HG03060 (cell line): ENCODE measurements at regions not wholly inside any gene's neighbourhood (a gene's known extent, or its start where the extent isn't known, plus 50 kb on each side); places are given as distances from the start of the nearest gene placed in this dataset.
"Not testable (repeated sequence)": the region's sequence is repeated elsewhere in the genome, so short reads cannot be mapped to it uniquely, and the experiment has no call there.

ENCODE experiments used
- ATAC-seq: cut with Tn5 transposase; IDR thresholded peaks from one replicate; pipeline ENCODE4 v1.9.1; 2021; ENCODE audit warnings: low read depth, moderate number of reproducible peaks; ENCODE audit not compliant: unreplicated experiment

DNA sequence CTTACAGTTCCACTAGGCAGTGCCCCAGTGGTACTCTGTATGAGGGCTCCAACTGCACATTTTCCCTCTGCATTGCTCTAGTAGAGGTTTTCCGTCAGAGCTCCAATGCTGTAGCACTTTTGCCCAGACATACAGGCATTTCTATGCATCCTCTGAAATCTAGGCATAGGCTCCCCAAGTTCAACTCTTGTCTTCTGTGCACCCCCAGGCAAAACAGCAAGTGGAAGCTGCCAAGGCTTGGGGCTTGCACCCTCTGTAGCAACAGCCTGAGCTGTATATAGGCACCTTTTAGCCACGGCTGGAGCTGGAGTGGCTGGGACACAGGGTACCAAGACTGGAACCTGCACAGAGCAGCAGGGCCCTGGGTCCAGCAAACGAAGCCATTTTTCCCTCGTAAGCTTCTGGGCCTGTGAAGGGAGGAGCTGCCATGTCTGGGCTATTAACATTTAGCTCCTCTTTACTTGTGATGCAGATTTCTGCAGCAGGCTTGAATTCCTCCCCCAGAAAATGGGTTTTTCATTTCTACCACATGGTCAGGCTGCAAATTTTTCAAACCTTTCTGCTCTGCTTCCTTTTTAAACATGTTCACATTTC lies 596.2 kb upstream of the ADGRB3 start:
- no peak for ATAC-seq

DNA sequence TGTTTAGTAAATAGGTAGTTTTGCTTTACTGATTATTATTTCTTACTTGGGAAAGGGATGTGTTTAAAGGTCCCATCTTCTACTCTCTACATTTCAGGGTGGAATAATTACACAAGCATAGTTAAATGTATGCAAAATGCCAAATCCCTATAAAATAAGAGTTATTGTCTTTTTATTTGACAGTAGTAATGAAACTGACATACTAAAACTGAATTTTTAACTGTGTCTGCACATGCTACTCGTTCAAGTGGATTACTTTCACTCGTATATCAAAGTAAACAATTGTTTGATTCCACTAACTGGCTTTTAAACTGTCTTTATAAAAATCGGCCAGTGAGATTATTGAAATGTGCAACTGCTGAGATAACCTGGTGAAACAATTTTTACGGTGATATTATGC lies 602.9 kb upstream of the ADGRB3 start:
- no peak for ATAC-seq

- ATAC-seq: no peak
Measured at GRCh38 chr6:68031054-68031453, 604.0 kb upstream of the ADGRB3 start.

GRCh38 chr6:68026483-68026882 lies 608.6 kb upstream of the ADGRB3 start:
- ATAC-seq: no peak

DNA sequence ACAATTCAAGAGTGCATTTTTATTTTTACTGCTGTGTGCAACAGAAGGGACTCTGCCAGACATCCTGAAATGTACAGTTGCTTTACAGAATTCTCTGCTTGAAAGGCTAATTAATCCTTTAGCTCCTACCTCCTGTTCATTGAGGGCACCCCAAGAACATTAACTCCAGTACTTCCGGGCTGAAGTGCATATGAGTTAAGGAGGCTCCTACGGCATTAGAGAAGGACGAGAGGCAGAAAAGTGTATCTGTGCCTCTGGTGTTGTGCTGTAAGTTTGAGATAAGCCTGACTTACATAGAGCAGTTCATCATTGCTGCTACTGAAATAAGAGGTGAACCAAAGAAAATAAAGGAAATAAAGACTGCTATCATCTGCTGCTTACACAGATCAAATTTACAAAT lies 609.3 kb upstream of the ADGRB3 start:
- no peak for ATAC-seq

DNA sequence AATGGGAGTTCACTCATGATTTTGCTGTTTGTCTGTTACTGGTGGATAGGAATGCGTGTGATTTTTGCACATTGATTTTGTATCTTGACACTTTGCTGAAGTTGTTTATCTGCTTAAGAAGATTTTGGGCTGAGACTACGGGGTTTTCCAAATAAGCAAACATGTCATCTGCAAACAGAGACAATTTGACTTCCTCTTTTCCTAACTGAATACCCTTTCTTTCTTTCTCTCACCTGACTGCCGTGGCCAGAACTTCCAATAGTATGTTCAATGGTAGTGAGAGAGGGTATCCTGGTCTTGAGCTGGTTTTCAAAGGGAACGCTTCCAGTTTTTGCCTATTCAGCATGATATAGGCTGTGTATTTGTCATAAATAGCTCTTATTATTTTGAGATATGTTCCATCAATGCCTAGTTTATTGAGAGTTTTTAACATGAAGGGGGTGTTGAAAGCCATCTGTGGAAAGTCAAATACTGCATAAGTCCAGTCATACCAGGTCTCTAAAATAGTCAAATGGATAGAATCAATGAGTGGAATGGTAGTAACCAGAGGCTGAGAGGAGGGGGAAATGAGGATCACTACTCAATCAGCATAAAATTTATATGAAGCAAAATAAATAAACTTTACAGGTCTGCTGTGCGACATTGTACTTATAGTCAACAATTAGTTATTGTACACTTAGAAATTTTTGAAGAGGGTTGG lies 610.4 kb upstream of the ADGRB3 start:
- no peak for ATAC-seq

- ATAC-seq: not testable (repeated sequence)
Measured at GRCh38 chr6:68022968-68023367, 612.1 kb upstream of the ADGRB3 start.

DNA sequence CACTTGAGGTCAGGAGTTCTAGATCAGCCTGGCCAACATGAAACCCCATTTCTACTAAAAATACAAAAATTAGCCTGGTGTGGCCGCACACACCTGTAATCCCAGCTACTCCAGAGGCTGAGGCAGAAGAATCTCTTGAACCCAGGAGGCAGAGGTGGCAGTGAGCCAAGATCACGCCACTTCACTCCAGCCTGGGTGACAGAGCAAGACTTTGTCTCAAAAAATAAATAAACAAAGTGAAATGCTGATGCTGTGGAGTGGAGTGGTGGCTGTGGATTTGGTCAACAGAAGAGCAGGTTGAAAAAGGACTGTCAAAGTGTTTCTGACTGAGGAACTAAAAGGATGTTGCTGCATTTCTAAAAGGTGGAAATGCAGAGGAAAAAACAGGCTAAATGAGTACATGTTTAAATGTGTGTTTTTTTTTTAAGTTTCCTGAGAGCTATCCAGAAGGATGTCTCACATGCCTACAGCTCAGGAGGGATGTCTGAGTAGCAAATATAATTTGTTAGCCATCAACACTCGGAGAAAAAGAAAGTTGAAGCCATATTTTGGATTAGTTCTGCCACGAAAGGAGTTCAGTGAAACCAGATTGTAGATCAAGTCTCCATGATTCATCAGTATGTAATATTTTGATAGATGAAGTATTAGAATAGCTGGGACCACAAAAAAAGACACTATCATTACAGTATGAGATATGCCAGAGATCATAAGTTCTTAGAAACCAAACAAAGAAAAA lies 621.1 kb upstream of the ADGRB3 start:
- no peak for ATAC-seq

DNA sequence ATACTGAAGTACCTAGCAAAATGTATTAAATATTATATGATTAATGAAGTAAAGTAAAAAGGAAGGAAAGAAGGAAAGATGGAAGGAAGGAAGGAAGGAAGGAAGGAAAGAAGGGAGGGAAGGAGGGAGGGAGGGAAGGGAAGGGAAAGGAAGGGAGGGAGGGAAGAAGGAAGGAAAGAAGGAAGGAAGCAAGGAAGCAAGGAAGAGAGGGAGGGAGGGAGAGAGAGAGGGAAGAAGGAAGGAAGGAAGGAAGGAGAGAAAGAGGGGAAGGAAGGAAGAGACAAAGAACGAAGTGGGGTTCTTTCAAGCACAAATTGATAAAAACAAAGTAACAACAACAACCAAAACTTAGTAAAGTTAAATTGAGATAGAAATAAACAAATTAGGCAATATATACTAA lies 622.3 kb upstream of the ADGRB3 start:
- no peak for ATAC-seq

- no peak for ATAC-seq
Measured at GRCh38 chr6:68010936-68011335, 624.1 kb upstream of the ADGRB3 start.

DNA sequence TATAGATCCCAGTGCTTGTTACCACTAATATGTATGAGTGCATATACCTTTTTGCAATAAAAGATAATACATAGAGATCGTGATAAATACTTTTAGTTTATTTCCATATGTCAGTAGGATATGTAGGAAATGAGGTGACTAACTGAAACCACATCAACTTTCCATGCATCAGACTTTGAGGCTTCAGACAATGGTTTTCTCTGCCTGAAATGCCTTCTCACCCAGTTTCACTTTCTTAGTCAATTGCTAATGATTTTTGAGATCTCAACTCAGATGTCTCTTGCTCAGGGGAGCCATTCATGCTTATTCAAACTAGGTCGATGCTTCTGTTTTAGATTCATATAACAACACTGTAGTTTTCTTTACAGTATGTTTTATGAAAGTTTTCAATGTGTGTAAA lies 626.6 kb upstream of the ADGRB3 start:
- ATAC-seq: peak; percentile 65

DNA sequence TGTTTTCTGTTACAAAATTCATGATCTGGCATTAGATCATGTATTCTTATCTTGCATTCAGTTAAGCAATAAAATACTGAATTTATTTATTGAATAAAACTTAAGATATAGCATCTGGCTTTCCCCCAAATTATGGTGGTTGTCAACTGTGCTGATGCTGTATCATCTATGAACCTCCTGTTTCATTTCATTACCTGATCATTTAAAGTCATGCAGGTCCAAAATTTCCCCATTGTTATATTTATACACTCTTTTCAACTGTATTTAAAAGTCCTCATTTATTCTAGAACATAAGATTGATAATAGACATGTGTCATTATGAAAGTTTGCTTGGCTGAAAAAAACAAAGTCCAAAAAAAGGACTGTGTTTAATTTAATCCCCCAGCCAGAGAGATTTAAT lies 627.4 kb upstream of the ADGRB3 start:
- no peak for ATAC-seq

DNA sequence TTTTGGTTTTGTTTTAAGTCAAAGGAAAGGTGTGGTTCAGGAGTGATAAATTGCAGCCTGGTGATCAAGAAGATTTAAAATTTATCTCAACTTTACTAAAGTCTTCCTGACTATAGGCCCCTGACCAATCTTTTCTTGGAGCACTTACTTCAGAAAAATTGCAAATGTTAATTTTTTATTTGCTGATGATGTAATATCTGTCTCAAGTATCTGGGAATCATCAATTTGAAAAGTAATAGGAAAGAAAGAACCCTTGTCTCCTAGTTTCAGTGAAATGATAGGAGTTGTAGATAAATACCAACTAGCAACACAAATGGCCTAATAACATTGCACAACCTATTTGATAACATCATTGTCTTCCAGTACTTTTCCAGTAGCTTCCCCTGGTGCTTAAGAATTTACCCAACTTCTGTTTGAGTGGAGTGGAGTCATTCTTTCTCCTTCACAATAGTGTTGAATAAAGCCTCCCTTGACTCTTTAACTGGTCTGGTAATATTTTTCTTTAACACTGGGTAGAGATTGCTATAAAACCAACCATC lies 648.3 kb upstream of the ADGRB3 start:
- no peak for ATAC-seq

GRCh38 chr6:67976486-67976885 lies 658.6 kb upstream of the ADGRB3 start:
- no peak for ATAC-seq

- ATAC-seq: no peak
Measured at GRCh38 chr6:67974931-67975330, 660.2 kb upstream of the ADGRB3 start.

DNA sequence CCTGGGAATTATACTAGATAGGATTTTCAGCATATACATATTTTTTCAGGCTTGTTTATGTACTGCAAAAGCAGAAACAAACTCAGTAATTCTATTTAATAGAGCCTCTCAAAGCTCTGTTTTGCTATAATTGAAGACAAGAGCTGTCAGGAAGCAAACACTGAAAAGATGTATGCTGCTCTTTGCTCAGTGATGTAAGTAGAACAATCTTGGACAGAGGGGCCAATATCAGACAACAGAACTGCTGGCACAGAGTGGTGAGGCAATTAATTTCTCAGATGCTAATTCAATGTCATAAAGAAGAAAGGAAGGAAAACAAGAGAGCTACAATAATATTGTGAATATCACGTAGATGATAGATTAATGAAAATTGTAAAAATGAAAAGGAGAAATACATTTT lies 663.3 kb upstream of the ADGRB3 start:
- ATAC-seq: no peak

DNA sequence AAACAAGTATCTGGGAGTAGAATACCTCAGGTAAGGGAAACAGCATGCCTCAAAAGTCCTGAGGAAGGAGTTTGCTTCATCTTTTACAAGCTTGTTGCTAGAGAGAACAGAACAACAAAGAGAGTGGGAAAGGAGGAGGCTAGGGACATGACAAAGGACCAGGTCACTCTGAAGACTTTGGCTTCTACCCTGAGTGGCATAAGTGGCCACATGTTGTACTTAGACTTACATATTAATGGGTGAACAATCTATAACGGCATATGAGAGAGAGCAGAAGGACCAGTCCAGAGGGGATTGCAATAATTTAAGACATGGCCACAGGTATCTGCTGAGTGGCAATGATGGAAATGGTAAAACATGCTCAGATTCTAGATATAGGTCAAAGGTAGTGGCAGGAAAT lies 668.3 kb upstream of the ADGRB3 start:
- no peak for ATAC-seq

GRCh38 chr6:67956352-67956751 lies 678.7 kb upstream of the ADGRB3 start:
- no peak for ATAC-seq

DNA sequence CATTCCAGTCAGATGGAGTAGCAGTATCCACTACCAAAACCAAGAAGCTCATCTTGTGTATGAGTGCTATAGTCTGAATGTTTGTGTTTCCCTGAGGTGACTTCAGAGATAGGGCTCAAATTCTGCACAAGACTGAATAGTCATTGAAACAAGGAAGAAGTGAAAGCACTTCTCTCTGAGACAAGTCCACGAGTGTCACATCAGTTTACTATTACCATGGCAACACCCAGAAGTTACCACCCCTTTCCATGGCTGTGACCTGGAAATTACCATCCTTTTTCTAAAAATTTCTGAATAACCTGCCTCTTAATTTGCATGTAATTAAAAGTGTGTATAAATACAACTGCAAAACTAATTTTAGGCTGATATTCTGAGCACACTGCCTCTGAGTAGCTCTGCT lies 682.1 kb upstream of the ADGRB3 start:
- no peak for ATAC-seq

- ATAC-seq: no peak
Measured at GRCh38 chr6:67952121-67952520, 683.0 kb upstream of the ADGRB3 start.

DNA sequence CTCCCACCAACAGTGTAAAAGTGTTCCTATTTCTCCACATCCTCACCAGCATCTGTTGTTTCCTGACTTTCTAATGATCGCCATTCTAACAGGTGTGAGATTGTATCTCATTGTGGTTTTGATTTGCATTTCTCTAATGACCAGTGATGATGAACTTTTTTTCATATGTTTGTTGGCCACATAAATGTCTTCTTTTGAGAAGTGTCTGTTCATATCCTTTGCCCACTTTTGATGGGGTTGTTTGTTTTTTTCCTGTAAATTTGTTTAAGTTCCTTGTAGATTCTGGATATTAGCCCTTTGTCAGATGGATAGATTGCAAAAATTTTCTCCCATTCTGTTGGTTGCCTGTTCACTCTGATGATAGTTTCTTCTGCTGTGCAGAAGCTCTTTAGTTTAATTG lies 687.3 kb upstream of the ADGRB3 start:
- ATAC-seq: not testable (repeated sequence)
